Heart right ventricle (tissue), 16 donors: ENCODE measurements at regions not wholly inside any gene's neighbourhood (a gene's known extent, or its start where the extent isn't known, plus 50 kb on each side); places are given as distances from the start of the nearest gene placed in this dataset.

Source experiments
- ATAC-seq, 8 donors: fragments of 200-7000 bp; cut with Tn5 transposase; one replicate each; pipeline ENCODE4 v1.9.1; 2020; ENCODE audit warnings: mild to moderate bottlenecking in 8 of 8, moderate library complexity in 8 of 8, moderate number of reproducible peaks in 1 of 8
- DNase-seq, 2 donors: peaks; one replicate each; pipeline ENCODE4 v3.0.0-alpha.2; 2020
- H3K27ac ChIP-seq, 10 donors: fragments of 200-600 bp; sonication (generic) in 2 of 10; one replicate each; pipeline versions ENCODE4 v1.5.0 to v1.8.0; 2020 to 2022; ENCODE audit warnings: mild to moderate bottlenecking in 3 of 10
- H3K27me3 ChIP-seq, 7 donors: fragments of 200-600 bp; one replicate each; pipeline ENCODE4 v1.8.0; 2021 to 2022; ENCODE audit warnings: mild to moderate bottlenecking in 2 of 7
- H3K36me3 ChIP-seq, 9 donors: fragments of 200-600 bp; sonication (generic) in 1 of 9; one replicate each; pipeline versions ENCODE4 v1.5.0 to v1.8.0; 2020 to 2022; ENCODE audit warnings: mild to moderate bottlenecking in 2 of 9
- H3K4me1 ChIP-seq, 9 donors: fragments of 200-600 bp; sonication (generic) in 1 of 9; one replicate each; pipeline versions ENCODE4 v1.5.0 to v1.8.0; 2020 to 2022; ENCODE audit warnings: mild to moderate bottlenecking in 4 of 9
- H3K4me3 ChIP-seq, 10 donors: fragments of 200-600 bp; sonication (generic) in 2 of 10; one replicate each; pipeline versions ENCODE4 v1.5.0 to v1.8.0; 2020 to 2022; ENCODE audit warnings: mild to moderate bottlenecking in 7 of 10, moderate library complexity in 2 of 10
- H3K9me3 ChIP-seq, 11 donors: fragments of 200-600 bp in 10 of 11; sonication (generic) in 2 of 11; one replicate each; pipeline versions ENCODE4 v1.5.0 to v1.8.0; 2013 to 2022; ENCODE audit warnings: mild to moderate bottlenecking in 2 of 11, control low read depth in 1 of 11, moderate library complexity in 1 of 11
- WGBS, 2 donors: extraction: QIAGEN DNeasy Blood & Tissue Kit; methylation state at CpG; one replicate each; pipeline ENCODE4 v1.1.7; 2013; ENCODE audit warnings: inconsistent platforms in 1 of 2; 5-methylcytosine and 5-hydroxymethylcytosine counted together
- intact Hi-C, 10 donors: fragments of 100-400 bp; cut with DNase I; formaldehyde crosslinking; loops; one replicate each; pipeline versions ENCODE4 v1.11.1 to v1.14.2; 2022
- TF ChIP-seq, protein P1 (sequence below), 9 donors: fragments of 200-600 bp; sonication (generic) in 2 of 9; IDR thresholded peaks; one replicate each; pipeline versions ENCODE4 v1.5.0 to v1.8.0; 2021 to 2022; ENCODE audit warnings: antibody characterized with exemption in 9 of 9, mild to moderate bottlenecking in 5 of 9, moderate library complexity in 1 of 9
- donor health status: Arrhythmogenic right ventricular cardiomyopathy.
- donor health status: ischemic (EF 13 %, LVEDD 7.1; RV severe dilation, severe dysfunction).
- donor health status: healthy with polysubstance abuse.
- donor health status: DM: no; HTN: yes; CAD: no.
- donor health status: DM: no; HTN: no; CAD: no.
- donor health status: ischemic (EF 25% LVEDD 6.9; RV normal size, moderate dysfunction).
- donor health status: ischemic (EF 25% LVEDD 5.7; RV mildly dilated, moderate dysfunction).
- donor health status: healthy.
- donor health status: DM: yes; HTN: yes; CAD: no.
- donor health status: Ischemic cardiomyopathy.
- donor health status: ischemic (EF 35%, LVEDD 5.7; RV mildly dilated, moderate dysfunction).
- donor health status: nonischemic (EF 11% LVEDD 7.7; RV severe dilation, severe dysfunction).
- donor health status: DM: yes; HTN: yes; CAD: no.
- donor health status: PGD.
- donor health status: ischemic (EF 29% LVEDD 5.4; RV normal size, mild dysfunction).
- donor health status: nonischemic (EF 23%, LVEDD 6.1; RV moderate dilation, normal function).

DNA sequence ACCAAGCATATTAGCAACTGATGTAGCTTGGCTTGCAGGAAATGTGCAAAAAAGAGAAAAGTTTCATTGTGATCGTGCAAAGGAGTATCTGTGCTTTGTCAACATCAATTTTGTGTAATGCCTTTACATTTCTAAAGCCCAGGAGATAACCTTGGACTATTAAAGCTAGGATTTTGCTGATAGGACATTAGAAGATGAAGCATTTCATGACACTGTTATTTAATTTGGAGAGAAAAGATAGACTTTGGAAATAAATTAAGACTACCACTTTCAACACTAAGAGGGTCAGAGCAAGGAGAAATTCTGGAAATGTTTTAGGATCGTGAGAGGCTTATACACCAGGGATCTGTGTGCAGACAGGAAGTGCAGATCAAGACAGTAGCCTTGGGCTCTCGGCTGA lies 120.6 kb upstream of the MID1 start:
- no peak for DNase-seq
- Histone ChIP-seq H3K9me3 (no peaks in the 10 kb centered on the region), H3K27ac (no peak overlapping the region), H3K4me3 (no peak overlapping the region), H3K36me3 (no peaks in the 10 kb centered on the region), H3K4me1 (no peaks in the 10 kb centered on the region), H3K27me3 (peaks cover 0 to 4% (median 0%) of the 10 kb centered on the region in 7 donors)
- TF ChIP-seq, protein P1, sequence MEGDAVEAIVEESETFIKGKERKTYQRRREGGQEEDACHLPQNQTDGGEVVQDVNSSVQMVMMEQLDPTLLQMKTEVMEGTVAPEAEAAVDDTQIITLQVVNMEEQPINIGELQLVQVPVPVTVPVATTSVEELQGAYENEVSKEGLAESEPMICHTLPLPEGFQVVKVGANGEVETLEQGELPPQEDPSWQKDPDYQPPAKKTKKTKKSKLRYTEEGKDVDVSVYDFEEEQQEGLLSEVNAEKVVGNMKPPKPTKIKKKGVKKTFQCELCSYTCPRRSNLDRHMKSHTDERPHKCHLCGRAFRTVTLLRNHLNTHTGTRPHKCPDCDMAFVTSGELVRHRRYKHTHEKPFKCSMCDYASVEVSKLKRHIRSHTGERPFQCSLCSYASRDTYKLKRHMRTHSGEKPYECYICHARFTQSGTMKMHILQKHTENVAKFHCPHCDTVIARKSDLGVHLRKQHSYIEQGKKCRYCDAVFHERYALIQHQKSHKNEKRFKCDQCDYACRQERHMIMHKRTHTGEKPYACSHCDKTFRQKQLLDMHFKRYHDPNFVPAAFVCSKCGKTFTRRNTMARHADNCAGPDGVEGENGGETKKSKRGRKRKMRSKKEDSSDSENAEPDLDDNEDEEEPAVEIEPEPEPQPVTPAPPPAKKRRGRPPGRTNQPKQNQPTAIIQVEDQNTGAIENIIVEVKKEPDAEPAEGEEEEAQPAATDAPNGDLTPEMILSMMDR (IDR thresholded peaks at IDR 0.05): no peak
- 24 to 40% methylated on average over 3 of the region's 3 CpGs for WGBS, 2 donors
- intact Hi-C loops: no loop called here
- ATAC-seq: no peak

DNA sequence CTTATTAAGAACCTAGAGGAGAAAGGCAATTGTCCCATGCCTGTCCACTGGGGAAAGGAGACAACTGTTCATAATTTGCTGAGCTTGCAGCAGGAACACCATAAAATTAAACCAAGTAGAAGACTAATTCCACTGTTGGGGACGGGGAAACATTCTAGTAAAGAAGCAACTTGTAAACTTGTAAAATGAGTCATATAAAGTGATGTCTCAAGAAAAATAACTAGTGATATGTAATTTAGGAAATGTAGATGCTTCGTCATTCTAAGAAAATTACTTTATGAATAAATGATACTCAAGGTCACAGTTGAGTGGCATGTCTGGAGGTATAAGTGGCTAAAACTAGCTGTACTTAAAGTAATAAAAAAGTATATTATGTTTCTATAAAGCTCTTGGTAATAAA lies 121.2 kb upstream of the MID1 start:
- TF ChIP-seq, protein P1 (IDR thresholded peaks at IDR 0.05): no peak
- H3K27me3 ChIP-seq: peaks cover 0 to 4% (median 0%) of the 10 kb centered on the region in 7 donors

DNA sequence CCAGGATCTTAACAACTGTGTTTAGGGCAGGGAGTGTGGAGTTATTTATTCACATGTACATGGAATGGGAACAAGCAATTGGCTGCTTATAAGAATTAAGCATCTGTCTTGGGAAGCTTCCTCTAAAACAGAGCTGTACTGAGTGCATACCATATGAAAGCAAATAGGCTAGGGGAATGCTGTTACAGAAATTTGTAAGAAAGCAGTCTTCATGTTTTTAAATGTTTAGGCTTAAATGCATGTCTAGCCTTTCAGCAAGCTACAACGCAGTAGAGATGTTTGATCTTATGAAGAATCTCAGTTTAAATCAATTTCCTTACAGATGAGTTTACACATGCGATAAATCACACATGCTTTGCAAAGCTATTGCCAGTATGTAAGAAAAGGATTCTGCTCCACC lies 123.1 kb upstream of the MID1 start:
- Histone ChIP-seq H3K27me3 (peaks cover 0 to 4% (median 0%) of the 10 kb centered on the region in 7 donors), H3K27ac (no peak overlapping the region), H3K4me3 (no peak overlapping the region), H3K36me3 (no peaks in the 10 kb centered on the region), H3K4me1 (no peaks in the 10 kb centered on the region), H3K9me3 (no peaks in the 10 kb centered on the region)
- intact Hi-C loops: no loop called here
- TF ChIP-seq, protein P1 (IDR thresholded peaks at IDR 0.05): no peak
- DNase-seq: no peak
- WGBS, 2 donors: 94 to 98% methylated on average over 2 of the region's 2 CpGs
- no peak for ATAC-seq

More for the DNA sequence above, 121.2 kb upstream of the MID1 start:
- Histone ChIP-seq H3K36me3 (no peaks in the 10 kb centered on the region), H3K27ac (no peak overlapping the region), H3K9me3 (no peaks in the 10 kb centered on the region), H3K4me3 (no peak overlapping the region), H3K4me1 (no peaks in the 10 kb centered on the region)
- whole genome bisulfite sequencing, 2 donors: 75 to 84% methylated on average over 2 of the region's 2 CpGs
- intact Hi-C loops: no loop called here
- no peak for ATAC-seq
- DNase-seq: no peak

DNA sequence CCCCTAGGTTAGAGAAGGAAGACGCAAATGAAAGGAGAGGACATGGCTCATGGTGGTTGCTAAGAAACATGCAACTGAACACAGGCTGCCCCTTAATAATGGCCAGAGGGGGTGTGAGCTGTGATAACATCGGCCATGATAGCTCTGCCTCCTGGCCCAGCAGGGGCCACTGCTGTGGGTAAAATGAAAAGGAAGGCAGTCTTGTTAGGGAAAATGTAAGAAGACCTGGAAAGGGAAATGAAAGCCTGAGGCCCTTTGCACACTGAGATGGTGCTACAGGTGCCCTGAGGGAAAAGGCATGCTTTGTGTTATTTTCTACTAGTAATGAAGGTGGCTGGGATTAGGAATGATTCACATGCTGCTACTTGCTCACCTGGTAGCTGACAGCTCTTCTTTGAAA lies 123.6 kb upstream of the MID1 start:
- DNase-seq (no peak), ATAC-seq (no peak)
- H3K27ac ChIP-seq: no peak overlapping the region
- TF ChIP-seq, protein P1 (IDR thresholded peaks at IDR 0.05): no peak
- intact Hi-C loops: no loop called here
- H3K4me1 ChIP-seq: no peaks in the 10 kb centered on the region
- no peaks in the 10 kb centered on the region for H3K9me3 ChIP-seq
- WGBS, 2 donors: 68 to 80% methylated on average over 2 of the region's 2 CpGs
- H3K36me3 ChIP-seq: no peaks in the 10 kb centered on the region
- peaks cover 0 to 4% (median 0%) of the 10 kb centered on the region in 7 donors for H3K27me3 ChIP-seq
- no peak overlapping the region for H3K4me3 ChIP-seq
